ENCODE measurements at regions not wholly inside any gene's neighbourhood (a gene's known extent, or its start where the extent isn't known, plus 50 kb on each side); places are given as distances from the start of the nearest gene placed in this dataset.

- H3K4me1 Mint-ChIP-seq: no peaks in the 10 kb centered on the region
- H3K4me3 Mint-ChIP-seq: no peak overlapping the region
- Histone ChIP-seq H4K20me1 (replicated peaks; ENCODE audit: insufficient read depth) (no peaks in the 10 kb centered on the region), H3F3A (replicated peaks; ENCODE audit: low read depth) (no peaks in the 10 kb centered on the region), H3K27me3 (ENCODE audit: insufficient read depth) (no peaks in the 10 kb centered on the region), H3K4me2 (no peak overlapping the region), H2AFZ (no peak overlapping the region), H3K4me1 (ENCODE audit: insufficient read depth) (no peaks in the 10 kb centered on the region), H3K36me3 (ENCODE audit: insufficient read depth) (no peaks in the 10 kb centered on the region; the same call in 1 of the 2 replicates), H3K9me2 (ENCODE audit: insufficient read depth) (peaks cover 8% of the 10 kb centered on the region; the same call in 1 of the 2 replicates), H3K79me2 (replicated peaks; ENCODE audit: insufficient read depth) (no peaks in the 10 kb centered on the region), H3K4me3 (no peak overlapping the region), H3K27ac (ENCODE audit: low read depth) (no peak overlapping the region)
- H3K9me3 Mint-ChIP-seq: peaks cover 24% of the 10 kb centered on the region
- TF ChIP-seq POLR2AphosphoS5 (IDR thresholded peaks at IDR 0.05; ENCODE audit: low read depth) (no peak), ZNF331 (CRISPR knock-in tag; IDR thresholded peaks at IDR 0.05; ENCODE audit: low read depth) (no peak), STAT1 (IDR thresholded peaks at IDR 0.05; ENCODE audit: unreplicated experiment) (no peak), EZH2phosphoT487 (IDR thresholded peaks at IDR 0.05; ENCODE audit: unreplicated experiment) (no peak), EZH2 (IDR thresholded peaks at IDR 0.05; ENCODE audit: low read depth, unreplicated experiment) (no peak), JUNB (IDR thresholded peaks at IDR 0.05; ENCODE audit: unreplicated experiment) (no peak), CREB1 (CRISPR knock-in tag; IDR thresholded peaks at IDR 0.05; ENCODE audit: low read depth) (no peak), REST (IDR thresholded peaks at IDR 0.05; ENCODE audit: unreplicated experiment) (no peak), ZNF114 (CRISPR knock-in tag; IDR thresholded peaks at IDR 0.05) (no peak), NANOG (IDR thresholded peaks at IDR 0.05; ENCODE audit: borderline replicate concordance) (no peak)
- TF ChIP-seq, protein P1, sequence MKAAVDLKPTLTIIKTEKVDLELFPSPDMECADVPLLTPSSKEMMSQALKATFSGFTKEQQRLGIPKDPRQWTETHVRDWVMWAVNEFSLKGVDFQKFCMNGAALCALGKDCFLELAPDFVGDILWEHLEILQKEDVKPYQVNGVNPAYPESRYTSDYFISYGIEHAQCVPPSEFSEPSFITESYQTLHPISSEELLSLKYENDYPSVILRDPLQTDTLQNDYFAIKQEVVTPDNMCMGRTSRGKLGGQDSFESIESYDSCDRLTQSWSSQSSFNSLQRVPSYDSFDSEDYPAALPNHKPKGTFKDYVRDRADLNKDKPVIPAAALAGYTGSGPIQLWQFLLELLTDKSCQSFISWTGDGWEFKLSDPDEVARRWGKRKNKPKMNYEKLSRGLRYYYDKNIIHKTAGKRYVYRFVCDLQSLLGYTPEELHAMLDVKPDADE (IDR thresholded peaks at IDR 0.05): no peak
- TF ChIP-seq, protein P2, sequence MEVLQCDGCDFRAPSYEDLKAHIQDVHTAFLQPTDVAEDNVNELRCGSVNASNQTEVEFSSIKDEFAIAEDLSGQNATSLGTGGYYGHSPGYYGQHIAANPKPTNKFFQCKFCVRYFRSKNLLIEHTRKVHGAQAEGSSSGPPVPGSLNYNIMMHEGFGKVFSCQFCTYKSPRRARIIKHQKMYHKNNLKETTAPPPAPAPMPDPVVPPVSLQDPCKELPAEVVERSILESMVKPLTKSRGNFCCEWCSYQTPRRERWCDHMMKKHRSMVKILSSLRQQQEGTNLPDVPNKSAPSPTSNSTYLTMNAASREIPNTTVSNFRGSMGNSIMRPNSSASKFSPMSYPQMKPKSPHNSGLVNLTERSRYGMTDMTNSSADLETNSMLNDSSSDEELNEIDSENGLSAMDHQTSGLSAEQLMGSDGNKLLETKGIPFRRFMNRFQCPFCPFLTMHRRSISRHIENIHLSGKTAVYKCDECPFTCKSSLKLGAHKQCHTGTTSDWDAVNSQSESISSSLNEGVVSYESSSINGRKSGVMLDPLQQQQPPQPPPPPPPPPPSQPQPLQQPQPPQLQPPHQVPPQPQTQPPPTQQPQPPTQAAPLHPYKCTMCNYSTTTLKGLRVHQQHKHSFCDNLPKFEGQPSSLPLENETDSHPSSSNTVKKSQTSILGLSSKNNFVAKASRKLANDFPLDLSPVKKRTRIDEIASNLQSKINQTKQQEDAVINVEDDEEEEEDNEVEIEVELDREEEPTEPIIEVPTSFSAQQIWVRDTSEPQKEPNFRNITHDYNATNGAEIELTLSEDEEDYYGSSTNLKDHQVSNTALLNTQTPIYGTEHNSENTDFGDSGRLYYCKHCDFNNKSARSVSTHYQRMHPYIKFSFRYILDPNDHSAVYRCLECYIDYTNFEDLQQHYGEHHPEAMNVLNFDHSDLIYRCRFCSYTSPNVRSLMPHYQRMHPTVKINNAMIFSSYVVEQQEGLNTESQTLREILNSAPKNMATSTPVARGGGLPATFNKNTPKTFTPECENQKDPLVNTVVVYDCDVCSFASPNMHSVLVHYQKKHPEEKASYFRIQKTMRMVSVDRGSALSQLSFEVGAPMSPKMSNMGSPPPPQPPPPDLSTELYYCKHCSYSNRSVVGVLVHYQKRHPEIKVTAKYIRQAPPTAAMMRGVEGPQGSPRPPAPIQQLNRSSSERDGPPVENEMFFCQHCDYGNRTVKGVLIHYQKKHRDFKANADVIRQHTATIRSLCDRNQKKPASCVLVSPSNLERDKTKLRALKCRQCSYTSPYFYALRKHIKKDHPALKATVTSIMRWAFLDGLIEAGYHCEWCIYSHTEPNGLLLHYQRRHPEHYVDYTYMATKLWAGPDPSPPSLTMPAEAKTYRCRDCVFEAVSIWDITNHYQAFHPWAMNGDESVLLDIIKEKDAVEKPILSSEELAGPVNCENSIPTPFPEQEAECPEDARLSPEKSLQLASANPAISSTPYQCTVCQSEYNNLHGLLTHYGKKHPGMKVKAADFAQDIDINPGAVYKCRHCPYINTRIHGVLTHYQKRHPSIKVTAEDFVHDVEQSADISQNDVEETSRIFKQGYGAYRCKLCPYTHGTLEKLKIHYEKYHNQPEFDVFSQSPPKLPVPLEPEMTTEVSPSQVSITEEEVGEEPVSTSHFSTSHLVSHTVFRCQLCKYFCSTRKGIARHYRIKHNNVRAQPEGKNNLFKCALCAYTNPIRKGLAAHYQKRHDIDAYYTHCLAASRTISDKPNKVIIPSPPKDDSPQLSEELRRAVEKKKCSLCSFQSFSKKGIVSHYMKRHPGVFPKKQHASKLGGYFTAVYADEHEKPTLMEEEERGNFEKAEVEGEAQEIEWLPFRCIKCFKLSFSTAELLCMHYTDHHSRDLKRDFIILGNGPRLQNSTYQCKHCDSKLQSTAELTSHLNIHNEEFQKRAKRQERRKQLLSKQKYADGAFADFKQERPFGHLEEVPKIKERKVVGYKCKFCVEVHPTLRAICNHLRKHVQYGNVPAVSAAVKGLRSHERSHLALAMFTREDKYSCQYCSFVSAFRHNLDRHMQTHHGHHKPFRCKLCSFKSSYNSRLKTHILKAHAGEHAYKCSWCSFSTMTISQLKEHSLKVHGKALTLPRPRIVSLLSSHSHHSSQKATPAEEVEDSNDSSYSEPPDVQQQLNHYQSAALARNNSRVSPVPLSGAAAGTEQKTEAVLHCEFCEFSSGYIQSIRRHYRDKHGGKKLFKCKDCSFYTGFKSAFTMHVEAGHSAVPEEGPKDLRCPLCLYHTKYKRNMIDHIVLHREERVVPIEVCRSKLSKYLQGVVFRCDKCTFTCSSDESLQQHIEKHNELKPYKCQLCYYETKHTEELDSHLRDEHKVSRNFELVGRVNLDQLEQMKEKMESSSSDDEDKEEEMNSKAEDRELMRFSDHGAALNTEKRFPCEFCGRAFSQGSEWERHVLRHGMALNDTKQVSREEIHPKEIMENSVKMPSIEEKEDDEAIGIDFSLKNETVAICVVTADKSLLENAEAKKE (CRISPR knock-in tag; IDR thresholded peaks at IDR 0.05): no peak
- TF ChIP-seq, protein P3, sequence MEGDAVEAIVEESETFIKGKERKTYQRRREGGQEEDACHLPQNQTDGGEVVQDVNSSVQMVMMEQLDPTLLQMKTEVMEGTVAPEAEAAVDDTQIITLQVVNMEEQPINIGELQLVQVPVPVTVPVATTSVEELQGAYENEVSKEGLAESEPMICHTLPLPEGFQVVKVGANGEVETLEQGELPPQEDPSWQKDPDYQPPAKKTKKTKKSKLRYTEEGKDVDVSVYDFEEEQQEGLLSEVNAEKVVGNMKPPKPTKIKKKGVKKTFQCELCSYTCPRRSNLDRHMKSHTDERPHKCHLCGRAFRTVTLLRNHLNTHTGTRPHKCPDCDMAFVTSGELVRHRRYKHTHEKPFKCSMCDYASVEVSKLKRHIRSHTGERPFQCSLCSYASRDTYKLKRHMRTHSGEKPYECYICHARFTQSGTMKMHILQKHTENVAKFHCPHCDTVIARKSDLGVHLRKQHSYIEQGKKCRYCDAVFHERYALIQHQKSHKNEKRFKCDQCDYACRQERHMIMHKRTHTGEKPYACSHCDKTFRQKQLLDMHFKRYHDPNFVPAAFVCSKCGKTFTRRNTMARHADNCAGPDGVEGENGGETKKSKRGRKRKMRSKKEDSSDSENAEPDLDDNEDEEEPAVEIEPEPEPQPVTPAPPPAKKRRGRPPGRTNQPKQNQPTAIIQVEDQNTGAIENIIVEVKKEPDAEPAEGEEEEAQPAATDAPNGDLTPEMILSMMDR (conservative IDR thresholded peaks at IDR 0.05; ENCODE audit: low read depth in 2 of 2): no peak
- ATAC-seq (no peak), DNase-seq (ENCODE audit: low spot score) (no peak)
- H3K27ac Mint-ChIP-seq: no peak overlapping the region
- H3K27me3 Mint-ChIP-seq (ENCODE audit: insufficient read depth, low read depth, poor library complexity): no peaks in the 10 kb centered on the region
- peaks cover 10% of the 10 kb centered on the region for H3K36me3 Mint-ChIP-seq (ENCODE audit: low read depth)
These were observed 705.6 kb upstream of the MIR17HG start for GRCh38 chr13:90641884-90642283.

Data from GM23338 (cell line).